Left lung (tissue), 4 donors: ENCODE measurements at regions not wholly inside any gene's neighbourhood (a gene's known extent, or its start where the extent isn't known, plus 50 kb on each side); places are given as distances from the start of the nearest gene placed in this dataset.
"Not testable (repeated sequence)": the region's sequence is repeated elsewhere in the genome, so short reads cannot be mapped to it uniquely, and the experiment has no call there.

Experiments used
- ATAC-seq: fragments of 200-7000 bp; cut with Tn5 transposase; one replicate; pipeline ENCODE4 v1.9.1; 2020; ENCODE audit warnings: moderate library complexity
- DNase-seq, 4 donors: peaks; one replicate each; pipeline ENCODE4 v3.0.0-alpha.2; 2013 to 2020
- H3K27ac ChIP-seq, 2 donors: fragments of 200-600 bp; sonication (generic) in 1 of 2; one replicate each; pipeline versions ENCODE4 v1.5.0 to v1.8.0; 2020 to 2021
- H3K27me3 ChIP-seq, 2 donors: fragments of 200-600 bp; sonication (generic) in 1 of 2; one replicate each; pipeline versions ENCODE4 v1.5.0 to v1.8.0; 2020 to 2021
- H3K36me3 ChIP-seq, 2 donors: fragments of 200-600 bp; sonication (generic) in 1 of 2; one replicate each; pipeline versions ENCODE4 v1.5.0 to v1.8.0; 2020 to 2021
- H3K4me1 ChIP-seq, 2 donors: fragments of 200-600 bp; one replicate each; pipeline ENCODE4 v1.8.0; 2021
- H3K4me3 ChIP-seq, 2 donors: fragments of 200-600 bp; sonication (generic) in 1 of 2; one replicate each; pipeline versions ENCODE4 v1.5.0 to v1.8.0; 2020 to 2021; ENCODE audit warnings: mild to moderate bottlenecking in 1 of 2
- H3K9me3 ChIP-seq, 2 donors: fragments of 200-600 bp; sonication (generic) in 1 of 2; one replicate each; pipeline versions ENCODE4 v1.5.0 to v1.8.0; 2020 to 2021
- CTCF ChIP-seq, 2 donors: fragments of 200-600 bp; sonication (generic) in 1 of 2; IDR thresholded peaks; one replicate each; pipeline versions ENCODE4 v1.5.0 to v1.8.0; 2021; ENCODE audit warnings: antibody characterized with exemption in 2 of 2
- intact Hi-C, 2 donors: fragments of 100-400 bp; cut with DNase I; formaldehyde crosslinking; loops; one replicate each; pipeline versions ENCODE4 v1.11.2 to v1.14.2; 2022
- donor health status: DM: no; HTN: yes; CAD: no.
- donor health status: DM: no; HTN: no; CAD: no.

DNA sequence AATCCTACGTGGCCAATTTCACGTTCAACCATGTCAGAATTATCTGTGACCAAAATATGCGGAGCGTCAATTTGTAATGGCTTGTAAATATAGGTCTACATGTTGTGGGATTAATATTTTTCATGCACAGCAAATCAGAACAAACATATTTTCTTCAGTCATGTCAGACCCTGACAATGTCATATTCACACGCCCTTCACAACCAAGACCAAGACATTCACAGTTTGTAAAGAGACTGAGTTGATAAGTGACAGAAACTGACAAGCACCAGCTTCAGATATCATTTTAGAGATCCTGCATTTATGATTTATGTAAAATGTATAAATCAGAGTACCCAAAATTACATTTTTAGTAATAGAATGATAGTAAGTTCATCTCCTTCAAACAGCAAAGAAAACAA is 57.3 kb upstream of the NOVA1 start:
- TF ChIP-seq CTCF (IDR thresholded peaks at IDR 0.05): no peak
- Histone ChIP-seq H3K36me3 (no peaks in the 10 kb centered on the region), H3K9me3 (no peaks in the 10 kb centered on the region), H3K4me1 (no peaks in the 10 kb centered on the region), H3K4me3 (no peak overlapping the region), H3K27me3 (no peaks in the 10 kb centered on the region), H3K27ac (no peak overlapping the region)
- intact Hi-C loops: no loop called here
- DNase-seq (no peak), ATAC-seq (no peak)

GRCh38 chr14:26663506-26663905 is 65.7 kb upstream of the NOVA1 start:
- H3K27me3 ChIP-seq: no peaks in the 10 kb centered on the region
- no peak overlapping the region for H3K4me3 ChIP-seq
- no peaks in the 10 kb centered on the region for H3K36me3 ChIP-seq
- H3K4me1 ChIP-seq: no peaks in the 10 kb centered on the region
- intact Hi-C loops: no loop called here
- peaks cover 0 to 15% of the 10 kb centered on the region in 2 donors for H3K9me3 ChIP-seq
- no peak for TF ChIP-seq CTCF (IDR thresholded peaks at IDR 0.05)
- DNase-seq (no peak), ATAC-seq (no peak)
- no peak overlapping the region for H3K27ac ChIP-seq

GRCh38 chr14:26678732-26679420 is 81.0 kb upstream of the NOVA1 start:
- intact Hi-C loops, H3K36me3 ChIP-seq, H3K4me1 ChIP-seq, ATAC-seq, H3K4me3 ChIP-seq, H3K27me3 ChIP-seq, H3K27ac ChIP-seq: not testable (repeated sequence)
- DNase-seq: peak in 1 of 4 donors; percentile 17
- peaks cover 0 to 21% of the 10 kb centered on the region in 2 donors for H3K9me3 ChIP-seq

DNA sequence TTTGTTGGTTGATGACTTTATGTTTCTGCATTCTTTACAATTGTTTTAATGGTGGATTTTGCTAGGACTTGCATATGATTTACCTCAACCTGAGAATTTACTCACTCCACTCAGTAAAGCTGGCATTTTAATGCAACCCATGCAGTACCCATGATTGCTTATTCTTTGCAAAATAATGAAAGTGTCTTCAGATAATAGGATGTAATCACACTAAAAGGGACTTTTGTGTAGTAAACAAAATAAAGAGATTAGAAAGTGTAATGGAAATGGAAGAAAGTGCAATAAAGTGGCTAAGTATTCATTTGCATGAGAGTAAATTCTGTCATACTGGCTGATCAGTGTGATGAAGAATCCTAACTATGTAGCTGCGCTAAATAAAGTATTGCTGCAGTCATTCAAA is 87.6 kb upstream of the NOVA1 start:
- Histone ChIP-seq H3K27ac (no peak overlapping the region), H3K4me3 (no peak overlapping the region), H3K27me3 (no peaks in the 10 kb centered on the region), H3K9me3 (peaks cover 0 to 11% of the 10 kb centered on the region in 2 donors), H3K4me1 (no peaks in the 10 kb centered on the region), H3K36me3 (no peaks in the 10 kb centered on the region)
- DNase-seq: no peak
- intact Hi-C loops: no loop called here
- no peak for ATAC-seq
- no peak for TF ChIP-seq CTCF (IDR thresholded peaks at IDR 0.05)

- intact Hi-C loops: no loop called here
- peak; percentile 82 for ATAC-seq
- H3K4me3 ChIP-seq: no peak overlapping the region
Measured at GRCh38 chr14:26687301-26687837, 89.5 kb upstream of the NOVA1 start.

More at GRCh38 chr14:26687301-26687837, 89.5 kb upstream of the NOVA1 start:
- Histone ChIP-seq H3K9me3 (no peaks in the 10 kb centered on the region), H3K36me3 (no peaks in the 10 kb centered on the region), H3K4me1 (no peaks in the 10 kb centered on the region), H3K27me3 (no peaks in the 10 kb centered on the region), H3K27ac (no peak overlapping the region)
- DNase-seq: no peak
- TF ChIP-seq CTCF (IDR thresholded peaks at IDR 0.05): no peak
